ENCODE measurements at regions not wholly inside any gene's neighbourhood (a gene's known extent, or its start where the extent isn't known, plus 50 kb on each side); places are given as distances from the start of the nearest gene placed in this dataset.

DNA sequence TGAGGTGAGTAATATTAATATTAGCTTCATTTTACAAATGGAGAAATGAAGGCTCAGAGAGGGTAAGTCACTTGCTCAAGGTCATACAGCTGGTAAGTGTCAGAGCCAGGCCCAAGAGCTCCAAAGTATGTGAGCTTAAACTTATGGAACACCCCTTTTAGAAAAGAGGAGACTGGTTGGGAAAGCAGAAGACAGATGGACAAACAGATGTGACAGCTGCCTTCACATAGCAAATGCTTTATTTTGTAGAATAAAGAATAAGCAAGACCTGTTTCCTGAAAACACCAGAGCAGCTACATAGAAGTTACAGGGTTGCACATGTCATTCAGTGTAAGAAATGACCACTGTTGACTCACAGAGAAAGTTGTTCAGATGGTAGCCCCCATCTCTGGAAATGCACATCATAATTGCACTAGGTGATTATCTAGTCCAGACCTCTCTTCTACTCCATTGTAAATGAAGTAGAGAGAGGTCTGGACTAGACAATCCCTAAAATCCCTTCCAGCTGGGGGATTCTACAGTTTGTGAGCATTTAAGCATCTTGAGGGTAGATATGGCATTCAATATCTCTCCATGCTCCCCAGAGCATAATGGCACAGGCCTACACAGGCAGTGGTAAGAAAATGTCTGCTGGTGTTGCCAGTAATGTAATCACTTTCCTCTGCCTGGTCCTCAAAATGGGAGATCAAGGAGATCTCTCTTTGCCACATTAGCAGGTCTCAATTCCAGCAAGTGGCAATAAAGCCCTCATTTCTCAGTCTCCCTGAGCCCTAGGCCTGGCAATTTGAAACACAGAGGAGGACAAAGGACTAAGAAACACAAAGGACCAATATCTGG is 188.2 kb upstream of the FGGY start:
- CTCF ChIA-PET, result no interaction called here

DNA sequence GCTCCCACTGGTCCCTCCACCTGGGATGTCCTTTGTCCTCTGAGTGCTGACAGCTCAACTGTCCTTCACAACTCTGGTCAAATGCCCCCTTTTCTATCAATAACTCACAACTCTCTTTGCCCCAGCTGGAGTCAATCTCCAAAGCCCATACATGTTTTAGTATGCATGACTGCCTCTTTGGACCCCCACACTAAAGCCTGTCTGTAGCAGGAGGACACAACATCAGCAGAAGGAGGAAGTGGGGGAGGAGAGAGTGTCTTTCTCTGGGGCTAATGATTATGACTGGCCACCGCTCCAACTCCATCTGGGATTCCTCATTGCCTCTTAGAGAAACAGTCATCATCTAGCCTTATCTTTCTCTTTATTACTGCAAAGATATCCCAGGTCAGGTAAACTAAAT is 186.6 kb upstream of the FGGY start:
- TF ChIP-seq, protein P1, sequence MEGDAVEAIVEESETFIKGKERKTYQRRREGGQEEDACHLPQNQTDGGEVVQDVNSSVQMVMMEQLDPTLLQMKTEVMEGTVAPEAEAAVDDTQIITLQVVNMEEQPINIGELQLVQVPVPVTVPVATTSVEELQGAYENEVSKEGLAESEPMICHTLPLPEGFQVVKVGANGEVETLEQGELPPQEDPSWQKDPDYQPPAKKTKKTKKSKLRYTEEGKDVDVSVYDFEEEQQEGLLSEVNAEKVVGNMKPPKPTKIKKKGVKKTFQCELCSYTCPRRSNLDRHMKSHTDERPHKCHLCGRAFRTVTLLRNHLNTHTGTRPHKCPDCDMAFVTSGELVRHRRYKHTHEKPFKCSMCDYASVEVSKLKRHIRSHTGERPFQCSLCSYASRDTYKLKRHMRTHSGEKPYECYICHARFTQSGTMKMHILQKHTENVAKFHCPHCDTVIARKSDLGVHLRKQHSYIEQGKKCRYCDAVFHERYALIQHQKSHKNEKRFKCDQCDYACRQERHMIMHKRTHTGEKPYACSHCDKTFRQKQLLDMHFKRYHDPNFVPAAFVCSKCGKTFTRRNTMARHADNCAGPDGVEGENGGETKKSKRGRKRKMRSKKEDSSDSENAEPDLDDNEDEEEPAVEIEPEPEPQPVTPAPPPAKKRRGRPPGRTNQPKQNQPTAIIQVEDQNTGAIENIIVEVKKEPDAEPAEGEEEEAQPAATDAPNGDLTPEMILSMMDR (IDR thresholded peaks at IDR 0.05), result no peak
- TF ChIP-seq, protein P2, sequence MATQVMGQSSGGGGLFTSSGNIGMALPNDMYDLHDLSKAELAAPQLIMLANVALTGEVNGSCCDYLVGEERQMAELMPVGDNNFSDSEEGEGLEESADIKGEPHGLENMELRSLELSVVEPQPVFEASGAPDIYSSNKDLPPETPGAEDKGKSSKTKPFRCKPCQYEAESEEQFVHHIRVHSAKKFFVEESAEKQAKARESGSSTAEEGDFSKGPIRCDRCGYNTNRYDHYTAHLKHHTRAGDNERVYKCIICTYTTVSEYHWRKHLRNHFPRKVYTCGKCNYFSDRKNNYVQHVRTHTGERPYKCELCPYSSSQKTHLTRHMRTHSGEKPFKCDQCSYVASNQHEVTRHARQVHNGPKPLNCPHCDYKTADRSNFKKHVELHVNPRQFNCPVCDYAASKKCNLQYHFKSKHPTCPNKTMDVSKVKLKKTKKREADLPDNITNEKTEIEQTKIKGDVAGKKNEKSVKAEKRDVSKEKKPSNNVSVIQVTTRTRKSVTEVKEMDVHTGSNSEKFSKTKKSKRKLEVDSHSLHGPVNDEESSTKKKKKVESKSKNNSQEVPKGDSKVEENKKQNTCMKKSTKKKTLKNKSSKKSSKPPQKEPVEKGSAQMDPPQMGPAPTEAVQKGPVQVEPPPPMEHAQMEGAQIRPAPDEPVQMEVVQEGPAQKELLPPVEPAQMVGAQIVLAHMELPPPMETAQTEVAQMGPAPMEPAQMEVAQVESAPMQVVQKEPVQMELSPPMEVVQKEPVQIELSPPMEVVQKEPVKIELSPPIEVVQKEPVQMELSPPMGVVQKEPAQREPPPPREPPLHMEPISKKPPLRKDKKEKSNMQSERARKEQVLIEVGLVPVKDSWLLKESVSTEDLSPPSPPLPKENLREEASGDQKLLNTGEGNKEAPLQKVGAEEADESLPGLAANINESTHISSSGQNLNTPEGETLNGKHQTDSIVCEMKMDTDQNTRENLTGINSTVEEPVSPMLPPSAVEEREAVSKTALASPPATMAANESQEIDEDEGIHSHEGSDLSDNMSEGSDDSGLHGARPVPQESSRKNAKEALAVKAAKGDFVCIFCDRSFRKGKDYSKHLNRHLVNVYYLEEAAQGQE (IDR thresholded peaks at IDR 0.05; ENCODE audit: insufficient read depth in 1 of 2, low read depth in 2 of 2, low read length in 1 of 2), result no peak
- TF ChIP-seq POLR2AphosphoS5 (IDR thresholded peaks at IDR 0.05; ENCODE audit: low read depth, low read length) (no peak), TCF7L2 (IDR thresholded peaks at IDR 0.05; ENCODE audit: low read depth, low read length) (no peak), SIN3A (IDR thresholded peaks at IDR 0.05; ENCODE audit: borderline replicate concordance, insufficient read depth, low read depth, low read length) (no peak)
- Histone ChIP-seq H3K27ac (ENCODE audit: low read length) (no peak overlapping the region), H3K36me3 (ENCODE audit: control insufficient read depth, insufficient read depth, low read length) (no peaks in the 10 kb centered on the region), H3K4me3 (ENCODE audit: low read depth in 2 of 2, low read length in 2 of 2) (no peak overlapping the region), H3K9me3 (ENCODE audit: control insufficient read depth, insufficient read depth, low read depth, low read length) (no peaks in the 10 kb centered on the region), H3K4me1 (ENCODE audit: control insufficient read depth, insufficient read depth, low read length) (no peaks in the 10 kb centered on the region), H3K27me3 (ENCODE audit: control insufficient read depth, insufficient read depth, low read length) (no peaks in the 10 kb centered on the region)
- no TSS peak for BruUV-seq (replicated peaks)
- ATAC-seq, result no peak
- DNase-seq (ENCODE audit: low read depth, low spot score), result no peak
- POLR2A ChIA-PET, result no interaction called here
- CTCF ChIA-PET, result no interaction called here
- intact Hi-C loops (cut with micrococcal nuclease; ENCODE audit: unreplicated experiment) (no loop called here), in situ Hi-C loops (cut with HindIII; ENCODE audit: low pct_unique_long_range_greater_than_20kb, low sequenced_read_pairs) (no loop called here)

More for the DNA sequence above, 188.2 kb upstream of the FGGY start:
- no peaks in the 10 kb centered on the region for H3K36me3 ChIP-seq (ENCODE audit: control insufficient read depth, insufficient read depth, low read length)
- no peaks in the 10 kb centered on the region for H3K9me3 ChIP-seq (ENCODE audit: control insufficient read depth, insufficient read depth, low read depth, low read length)
- no peaks in the 10 kb centered on the region for H3K4me1 ChIP-seq (ENCODE audit: control insufficient read depth, insufficient read depth, low read length)
- BruUV-seq (replicated peaks), result no TSS peak
- intact Hi-C loops (cut with micrococcal nuclease; ENCODE audit: unreplicated experiment), result no loop called here
- in situ Hi-C loops (cut with HindIII; ENCODE audit: low pct_unique_long_range_greater_than_20kb, low sequenced_read_pairs), result no loop called here
- no peak for TF ChIP-seq POLR2AphosphoS5 (IDR thresholded peaks at IDR 0.05; ENCODE audit: low read depth, low read length)
- TF ChIP-seq, protein P1 (IDR thresholded peaks at IDR 0.05), result no peak
- TF ChIP-seq TCF7L2 (IDR thresholded peaks at IDR 0.05; ENCODE audit: low read depth, low read length), result no peak
- no peak for TF ChIP-seq SIN3A (IDR thresholded peaks at IDR 0.05; ENCODE audit: borderline replicate concordance, insufficient read depth, low read depth, low read length)
- no peak overlapping the region for H3K27ac ChIP-seq (ENCODE audit: low read length)
- DNase-seq (ENCODE audit: low read depth, low spot score) (no peak), ATAC-seq (no peak)
- POLR2A ChIA-PET, result no interaction called here
- no peak overlapping the region for H3K4me3 ChIP-seq (ENCODE audit: low read depth in 2 of 2, low read length in 2 of 2)
- H3K27me3 ChIP-seq (ENCODE audit: control insufficient read depth, insufficient read depth, low read length), result no peaks in the 10 kb centered on the region
